Uterus (tissue), 2 donors: ENCODE measurements at regions not wholly inside any gene's neighbourhood (a gene's known extent, or its start where the extent isn't known, plus 50 kb on each side); places are given as distances from the start of the nearest gene placed in this dataset.

Experiments
- POLR2A ChIP-seq, 2 donors: fragments of 450-650 bp; IDR thresholded peaks; one replicate each; pipeline ENCODE4 v1.6.1; 2016; ENCODE audit warnings: antibody characterized with exemption in 2 of 2, mild to moderate bottlenecking in 1 of 2, moderate library complexity in 1 of 2
- TF ChIP-seq, protein P1 (sequence below), 4 experiments: fragments of 200-600 bp in 2 of 4; fragments of 450-650 bp in 2 of 4; sonication (generic) in 2 of 4; IDR thresholded peaks; one replicate each; pipeline ENCODE4 v1.5.1; 2016 to 2019; ENCODE audit warnings: antibody characterized with exemption in 4 of 4, mild to moderate bottlenecking in 2 of 4, moderate library complexity in 1 of 4

DNA sequence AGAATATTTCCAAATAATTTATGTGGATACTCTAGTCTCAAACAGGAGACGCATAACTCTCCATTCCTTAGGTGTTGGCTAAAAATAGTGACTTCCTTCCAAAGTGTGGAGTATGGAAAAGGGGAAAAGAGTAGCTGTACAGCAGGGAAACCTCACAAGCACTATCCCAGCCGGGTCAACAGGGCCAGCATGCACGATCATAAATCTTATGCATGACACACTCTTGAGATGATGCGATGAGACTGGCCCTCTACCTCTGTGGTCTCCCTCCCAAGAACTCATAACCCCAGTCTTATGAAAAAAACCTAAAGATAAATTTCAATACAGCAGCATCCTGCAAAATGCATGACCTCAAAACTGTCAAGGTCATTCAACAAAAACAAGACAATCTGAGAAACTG lies 197.3 kb downstream of the TEX36 start:
- TF ChIP-seq, protein P1, sequence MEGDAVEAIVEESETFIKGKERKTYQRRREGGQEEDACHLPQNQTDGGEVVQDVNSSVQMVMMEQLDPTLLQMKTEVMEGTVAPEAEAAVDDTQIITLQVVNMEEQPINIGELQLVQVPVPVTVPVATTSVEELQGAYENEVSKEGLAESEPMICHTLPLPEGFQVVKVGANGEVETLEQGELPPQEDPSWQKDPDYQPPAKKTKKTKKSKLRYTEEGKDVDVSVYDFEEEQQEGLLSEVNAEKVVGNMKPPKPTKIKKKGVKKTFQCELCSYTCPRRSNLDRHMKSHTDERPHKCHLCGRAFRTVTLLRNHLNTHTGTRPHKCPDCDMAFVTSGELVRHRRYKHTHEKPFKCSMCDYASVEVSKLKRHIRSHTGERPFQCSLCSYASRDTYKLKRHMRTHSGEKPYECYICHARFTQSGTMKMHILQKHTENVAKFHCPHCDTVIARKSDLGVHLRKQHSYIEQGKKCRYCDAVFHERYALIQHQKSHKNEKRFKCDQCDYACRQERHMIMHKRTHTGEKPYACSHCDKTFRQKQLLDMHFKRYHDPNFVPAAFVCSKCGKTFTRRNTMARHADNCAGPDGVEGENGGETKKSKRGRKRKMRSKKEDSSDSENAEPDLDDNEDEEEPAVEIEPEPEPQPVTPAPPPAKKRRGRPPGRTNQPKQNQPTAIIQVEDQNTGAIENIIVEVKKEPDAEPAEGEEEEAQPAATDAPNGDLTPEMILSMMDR (IDR thresholded peaks at IDR 0.05) = no peak
- no peak for TF ChIP-seq POLR2A (IDR thresholded peaks at IDR 0.05)
